Activated naive CD4-positive, alpha-beta T cell treated with anti-CD3 and anti-CD28 coated beads, Interleukin-2, amount 50 U/mL, for 72 hours (primary cell): ENCODE measurements at regions not wholly inside any gene's neighbourhood (a gene's known extent, or its start where the extent isn't known, plus 50 kb on each side); places are given as distances from the start of the nearest gene placed in this dataset.

Experiments
- ATAC-seq, 2 donors: fragments of 150-1000 bp; cut with Tn5 transposase; 2 replicates each; pipeline ENCODE4 v1.10.0; 2021; ENCODE audit warnings: mild to moderate bottlenecking in 2 of 2, moderate library complexity in 2 of 2
- DNase-seq, 2 donors: peaks; one replicate each; pipeline ENCODE4 v3.0.0; 2021 to 2022; ENCODE audit warnings: low spot score in 2 of 2
- H3K27ac Mint-ChIP-seq, 2 donors: one replicate each; pipeline ENCODE4 v1.8.0; 2022; ENCODE audit warnings: mild to moderate bottlenecking in 2 of 2, mixed read lengths in 2 of 2
- H3K36me3 Mint-ChIP-seq, 2 donors: one replicate each; pipeline ENCODE4 v1.8.0; 2022; ENCODE audit warnings: mixed read lengths in 2 of 2
- H3K9me3 Mint-ChIP-seq, 2 donors: one replicate each; pipeline ENCODE4 v1.8.0; 2022; ENCODE audit warnings: mixed read lengths in 2 of 2

GRCh38 chr7:145347271-145347670 lies 511.4 kb upstream of the TPK1 start:
- H3K27ac Mint-ChIP-seq, result no peak overlapping the region
- ATAC-seq (no peak), DNase-seq (no peak)
- H3K36me3 Mint-ChIP-seq, result no peaks in the 10 kb centered on the region
- peaks cover 4 to 8% of the 10 kb centered on the region in 2 donors for H3K9me3 Mint-ChIP-seq

DNA sequence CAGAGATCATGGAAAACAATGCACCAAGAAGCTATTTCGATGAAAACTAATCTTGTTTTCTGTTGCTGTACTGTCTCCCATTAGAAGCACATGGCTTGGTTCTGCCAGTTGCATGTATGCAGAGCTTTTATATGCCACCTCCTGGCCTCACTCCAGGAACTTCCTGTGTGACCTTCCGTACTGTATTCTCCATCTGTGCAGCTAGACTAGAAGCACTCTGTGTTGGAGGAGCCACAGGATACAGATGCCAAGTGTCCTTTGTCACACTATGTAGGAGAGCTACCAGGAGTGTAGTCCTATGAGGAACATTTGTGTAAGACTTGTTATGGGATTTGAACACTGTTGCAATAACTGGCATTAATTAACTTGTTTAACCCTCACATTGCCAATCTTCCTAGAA lies 503.5 kb upstream of the TPK1 start:
- no peak for ATAC-seq
- Mint-ChIP-seq H3K36me3 (no peaks in the 10 kb centered on the region), H3K27ac (no peak overlapping the region), H3K9me3 (peaks cover 5 to 17% of the 10 kb centered on the region in 2 donors)
- no peak for DNase-seq

- ATAC-seq (no peak), DNase-seq (no peak)
- Mint-ChIP-seq H3K27ac (no peak overlapping the region), H3K9me3 (peaks cover 3 to 10% of the 10 kb centered on the region in 2 donors), H3K36me3 (no peaks in the 10 kb centered on the region)
Observed at GRCh38 chr7:145331522-145331921, 495.7 kb upstream of the TPK1 start.

DNA sequence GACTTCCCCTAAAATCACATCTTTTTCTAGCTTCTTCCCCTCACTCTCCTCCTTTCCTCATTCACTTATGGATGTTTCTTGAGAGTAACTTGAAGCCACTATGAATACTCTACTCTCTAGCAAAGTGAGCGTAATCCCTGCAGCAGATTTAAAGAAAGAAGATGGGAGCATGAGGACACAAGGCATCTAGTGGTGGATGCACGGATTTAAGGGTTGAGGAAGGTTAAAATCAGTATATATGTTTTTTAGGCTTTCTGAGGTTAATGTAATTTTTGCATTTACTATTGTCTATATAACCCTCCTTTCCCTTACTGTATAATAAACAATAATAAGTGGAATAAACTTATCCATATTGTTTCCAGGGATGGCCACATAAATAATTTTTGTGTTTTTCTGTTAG lies 495.2 kb upstream of the TPK1 start:
- DNase-seq (no peak), ATAC-seq (no peak)
- Mint-ChIP-seq H3K27ac (no peak overlapping the region), H3K9me3 (peaks cover 3 to 10% of the 10 kb centered on the region in 2 donors), H3K36me3 (no peaks in the 10 kb centered on the region)

- H3K27ac Mint-ChIP-seq, result no peak overlapping the region
- ATAC-seq (no peak), DNase-seq (no peak)
- H3K36me3 Mint-ChIP-seq, result no peaks in the 10 kb centered on the region
- H3K9me3 Mint-ChIP-seq, result peaks cover 8 to 11% of the 10 kb centered on the region in 2 donors
Observed at GRCh38 chr7:145327646-145328045, 491.8 kb upstream of the TPK1 start.

DNA sequence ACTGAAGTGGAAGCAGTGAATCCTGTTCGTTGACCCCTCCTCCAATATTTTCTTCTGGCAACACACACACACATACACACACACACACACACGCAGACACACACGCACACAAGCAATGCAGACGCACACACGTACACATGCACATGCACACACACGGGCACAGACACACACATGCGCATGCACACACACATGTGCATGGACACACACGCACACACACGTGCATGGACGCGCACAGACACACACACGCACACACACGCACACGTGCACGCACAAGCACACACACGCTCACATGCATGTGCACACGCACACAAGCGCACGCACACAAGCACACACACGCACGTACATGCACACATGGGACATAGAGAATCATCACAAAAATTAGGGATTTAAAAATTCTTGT lies 488.2 kb upstream of the TPK1 start:
- DNase-seq (no peak), ATAC-seq (no peak)
- Mint-ChIP-seq H3K27ac (no peak overlapping the region), H3K36me3 (no peaks in the 10 kb centered on the region), H3K9me3 (peaks cover 7 to 8% of the 10 kb centered on the region in 2 donors)

DNA sequence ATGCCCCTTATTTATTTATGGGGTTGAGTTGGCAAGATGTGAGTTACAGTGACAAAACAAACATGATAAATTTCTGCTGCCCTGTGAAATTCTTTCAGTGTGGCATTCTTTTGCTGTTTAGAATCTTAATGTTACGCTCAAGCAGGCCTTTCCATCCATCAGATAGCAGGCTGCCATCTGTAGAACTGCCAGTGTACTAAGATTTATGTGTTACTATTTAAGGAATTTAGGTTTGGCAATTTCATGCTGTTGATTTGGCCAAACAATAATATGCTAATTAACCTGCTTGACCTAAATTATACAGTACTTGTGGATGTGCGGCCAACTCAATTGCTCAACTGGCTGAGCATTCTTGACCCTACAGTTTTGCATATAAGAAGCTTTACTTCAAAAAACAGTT lies 477.7 kb upstream of the TPK1 start:
- H3K36me3 Mint-ChIP-seq, result no peaks in the 10 kb centered on the region
- ATAC-seq (no peak), DNase-seq (no peak)
- H3K27ac Mint-ChIP-seq, result no peak overlapping the region
- H3K9me3 Mint-ChIP-seq, result peaks cover 0 to 8% of the 10 kb centered on the region in 2 donors

DNA sequence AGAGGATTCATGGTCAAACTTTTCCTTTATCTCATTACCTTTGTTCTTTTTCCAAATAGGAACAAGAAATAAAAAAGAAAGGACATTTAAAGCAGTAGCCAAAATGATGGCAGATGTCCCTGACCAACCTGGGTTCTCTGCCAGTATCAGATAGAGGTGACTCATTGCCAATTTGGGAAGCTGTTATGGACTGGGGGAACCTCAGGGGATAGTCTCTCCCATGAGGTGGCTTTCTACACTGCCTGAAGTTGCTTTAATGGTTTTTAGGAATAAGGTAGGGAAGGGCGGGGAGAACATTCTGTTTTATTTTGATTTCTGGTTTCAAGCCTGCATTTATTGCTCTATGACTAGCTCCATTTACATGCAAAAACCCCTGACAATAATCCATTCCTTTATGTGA lies 457.9 kb upstream of the TPK1 start:
- ATAC-seq (no peak), DNase-seq (no peak)
- Mint-ChIP-seq H3K36me3 (no peaks in the 10 kb centered on the region), H3K27ac (no peak overlapping the region), H3K9me3 (peaks cover 7 to 9% of the 10 kb centered on the region in 2 donors)

DNA sequence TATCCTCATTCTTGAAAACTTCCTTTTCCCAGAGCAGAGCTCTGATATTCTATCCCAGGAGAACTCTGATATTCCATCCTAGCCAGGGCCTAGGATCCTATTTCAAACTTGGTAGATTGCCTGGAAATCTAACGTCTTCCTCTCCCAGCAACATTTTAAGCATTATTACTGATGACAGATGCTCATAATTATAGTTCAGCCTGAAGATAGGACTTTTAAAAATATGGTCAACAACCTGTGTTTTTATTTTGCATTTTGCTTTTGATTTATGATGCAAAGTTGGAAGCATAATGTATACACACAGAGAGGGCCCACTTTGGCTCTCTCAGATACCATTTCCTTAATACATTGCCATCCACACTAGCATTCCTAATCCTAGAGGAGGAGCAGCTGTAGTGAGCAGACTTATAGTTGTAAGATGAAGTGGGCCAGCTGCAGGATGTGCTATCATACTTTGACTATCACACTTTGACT lies 457.4 kb upstream of the TPK1 start:
- DNase-seq, result no peak
- Mint-ChIP-seq H3K9me3 (peaks cover 7% of the 10 kb centered on the region in 2 donors), H3K36me3 (no peaks in the 10 kb centered on the region), H3K27ac (no peak overlapping the region)
- ATAC-seq, result no peak

GRCh38 chr7:145289384-145289783 lies 453.5 kb upstream of the TPK1 start:
- ATAC-seq, result no peak
- Mint-ChIP-seq H3K36me3 (no peaks in the 10 kb centered on the region), H3K27ac (no peak overlapping the region), H3K9me3 (peaks cover 2 to 7% of the 10 kb centered on the region in 2 donors)
- DNase-seq, result no peak

- Mint-ChIP-seq H3K9me3 (peaks cover 26 to 38% of the 10 kb centered on the region in 2 donors), H3K27ac (no peak overlapping the region), H3K36me3 (peaks cover 0 to 17% of the 10 kb centered on the region in 2 donors)
- DNase-seq (no peak), ATAC-seq (no peak)
Observed at GRCh38 chr7:145276118-145276517, 440.3 kb upstream of the TPK1 start.

GRCh38 chr7:145269418-145270161 lies 433.7 kb upstream of the TPK1 start:
- ATAC-seq, result no peak
- Mint-ChIP-seq H3K9me3 (peaks cover 10 to 15% of the 10 kb centered on the region in 2 donors), H3K36me3 (no peaks in the 10 kb centered on the region), H3K27ac (no peak overlapping the region)
- DNase-seq, result no peak

DNA sequence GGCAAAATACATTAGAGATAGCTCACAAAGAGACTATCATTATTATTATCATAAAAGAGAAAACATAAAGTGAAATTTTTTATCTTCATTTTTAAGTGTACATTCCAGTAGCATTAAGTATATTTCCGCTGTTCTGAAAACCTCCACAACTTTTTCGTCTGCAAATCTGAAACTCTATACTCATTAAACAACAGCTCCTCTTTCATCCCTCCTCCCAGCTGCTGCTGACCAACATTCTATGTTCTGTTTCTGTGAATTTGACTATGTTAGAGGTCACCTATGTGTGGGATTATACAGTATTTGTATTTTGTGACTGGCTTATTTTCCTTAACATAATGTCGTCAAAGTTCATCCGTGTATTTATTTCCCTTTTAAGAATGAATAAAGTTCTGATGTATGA lies 429.3 kb upstream of the TPK1 start:
- peaks cover 7 to 10% of the 10 kb centered on the region in 2 donors for H3K9me3 Mint-ChIP-seq
- no peak for DNase-seq
- ATAC-seq, result no peak
- H3K27ac Mint-ChIP-seq, result no peak overlapping the region
- no peaks in the 10 kb centered on the region for H3K36me3 Mint-ChIP-seq

GRCh38 chr7:145263886-145264285 lies 428.0 kb upstream of the TPK1 start:
- DNase-seq (no peak), ATAC-seq (no peak)
- no peak overlapping the region for H3K27ac Mint-ChIP-seq
- peaks cover 10 to 18% of the 10 kb centered on the region in 2 donors for H3K9me3 Mint-ChIP-seq
- H3K36me3 Mint-ChIP-seq, result no peaks in the 10 kb centered on the region

DNA sequence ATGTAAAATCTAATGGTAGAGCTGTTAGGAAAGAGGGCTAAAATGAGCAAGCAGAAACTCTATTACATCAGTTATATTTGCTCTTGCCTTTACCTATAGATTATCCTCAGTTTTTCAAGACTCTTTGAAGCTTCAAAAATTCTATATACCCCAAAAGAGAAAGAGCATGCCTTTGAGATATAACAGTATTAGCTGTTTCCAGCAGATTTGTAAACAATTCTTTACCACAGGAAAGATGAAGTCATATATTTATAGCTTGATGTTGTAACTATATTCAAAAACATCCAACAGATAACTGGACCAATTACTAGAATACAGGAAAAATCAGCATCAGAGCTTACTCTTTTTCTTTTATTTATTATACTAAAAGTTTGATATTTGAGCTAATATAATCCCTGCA lies 416.2 kb upstream of the TPK1 start:
- DNase-seq (no peak), ATAC-seq (no peak)
- Mint-ChIP-seq H3K36me3 (no peaks in the 10 kb centered on the region), H3K9me3 (peaks cover 0 to 4% of the 10 kb centered on the region in 2 donors), H3K27ac (no peak overlapping the region)

DNA sequence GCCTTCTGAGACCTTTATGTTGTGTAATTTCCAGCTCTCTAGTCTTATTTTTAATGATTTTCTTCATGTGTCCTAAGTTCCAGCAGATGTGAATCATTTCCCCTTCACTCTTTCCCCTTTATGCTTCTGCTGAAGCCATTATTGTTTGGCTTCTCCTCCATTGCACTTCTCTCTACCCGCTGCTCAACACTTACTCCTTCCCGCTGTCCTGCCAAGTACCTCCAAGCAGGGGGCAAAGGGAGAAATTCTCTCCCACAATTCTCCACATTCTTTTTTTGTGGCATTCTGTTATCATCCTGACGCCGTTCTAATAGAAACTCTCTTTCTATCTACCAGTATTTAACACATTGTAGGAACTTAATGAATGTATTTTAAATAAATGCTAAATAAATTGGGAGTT lies 388.9 kb upstream of the TPK1 start:
- H3K9me3 Mint-ChIP-seq, result no peaks in the 10 kb centered on the region
- ATAC-seq, result no peak
- no peak for DNase-seq
- H3K36me3 Mint-ChIP-seq, result no peaks in the 10 kb centered on the region
- no peak overlapping the region for H3K27ac Mint-ChIP-seq

- no peaks in the 10 kb centered on the region for H3K36me3 Mint-ChIP-seq
- DNase-seq, result no peak
- ATAC-seq, result no peak
- H3K27ac Mint-ChIP-seq, result no peak overlapping the region
- H3K9me3 Mint-ChIP-seq, result peaks cover 4 to 7% of the 10 kb centered on the region in 2 donors
Observed at GRCh38 chr7:145219461-145219860, 383.6 kb upstream of the TPK1 start.

DNA sequence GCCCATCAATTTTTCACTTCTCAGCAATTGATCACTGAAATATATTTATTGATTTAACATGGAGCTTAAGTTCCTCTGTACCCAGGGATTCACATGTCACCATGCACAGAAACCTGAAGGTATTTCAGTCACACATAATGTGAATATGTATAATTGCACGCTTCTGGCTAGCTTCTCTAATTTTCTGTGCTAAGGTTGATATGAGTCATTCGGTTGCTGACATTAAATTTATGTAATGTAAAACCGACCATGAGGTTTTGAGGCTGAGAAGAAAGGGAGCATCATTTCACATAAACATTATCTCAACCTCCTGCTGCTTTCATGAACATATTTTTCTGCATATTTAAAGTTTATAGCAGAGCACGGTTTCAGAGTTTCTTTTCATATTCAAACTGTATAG lies 381.0 kb upstream of the TPK1 start:
- ATAC-seq (no peak), DNase-seq (no peak)
- Mint-ChIP-seq H3K9me3 (peaks cover 4 to 7% of the 10 kb centered on the region in 2 donors), H3K27ac (no peak overlapping the region), H3K36me3 (no peaks in the 10 kb centered on the region)
